NCI-H2227 treated with DMSO at 0.1 percent for 48 hours (cell line): ENCODE measurements at regions not wholly inside any gene's neighbourhood (a gene's known extent, or its start where the extent isn't known, plus 50 kb on each side); places are given as distances from the start of the nearest gene placed in this dataset.
A peak's percentile ranks its signal among the peaks of the same experiment; 100 is the strongest.
"Not testable (repeated sequence)": the region's sequence is repeated elsewhere in the genome, so short reads cannot be mapped to it uniquely, and the experiment has no call there.

ENCODE experiments used
- DNase-seq: peaks from one replicate; lab custom pipeline; 2025; lab: John Stamatoyannopoulos, UW

- peak; percentile 38 for DNase-seq
Observed at GRCh38 chr14:35940291-35940690, 114.2 kb downstream of the BRMS1L start.

GRCh38 chr14:35938770-35939169, 112.6 kb downstream of the BRMS1L start:
- DNase-seq = no peak

- no peak for DNase-seq
Observed at GRCh38 chr14:35934499-35934898, 108.4 kb downstream of the BRMS1L start.

- peak; percentile 91 for DNase-seq
Observed at GRCh38 chr14:35932659-35933159, 106.6 kb downstream of the BRMS1L start.

GRCh38 chr14:35932136-35932535, 106.0 kb downstream of the BRMS1L start:
- no peak for DNase-seq

- DNase-seq = no peak
Observed at GRCh38 chr14:35931346-35931745, 105.2 kb downstream of the BRMS1L start.

GRCh38 chr14:35929186-35929585, 103.0 kb downstream of the BRMS1L start:
- DNase-seq = no peak

GRCh38 chr14:35927727-35928126, 101.6 kb downstream of the BRMS1L start:
- no peak for DNase-seq

- no peak for DNase-seq
Observed at GRCh38 chr14:35925319-35925718, 99.2 kb downstream of the BRMS1L start.

GRCh38 chr14:35922590-35922989, 96.5 kb downstream of the BRMS1L start:
- DNase-seq = not testable (repeated sequence)

- no peak for DNase-seq
Observed at GRCh38 chr14:35921745-35922144, 95.6 kb downstream of the BRMS1L start.
